ENCODE measurements at regions not wholly inside any gene's neighbourhood (a gene's known extent, or its start where the extent isn't known, plus 50 kb on each side); places are given as distances from the start of the nearest gene placed in this dataset.

GRCh38 chr15:70463453-70463834 lies 299.9 kb downstream of the UACA start:
- TF ChIP-seq, protein P1, sequence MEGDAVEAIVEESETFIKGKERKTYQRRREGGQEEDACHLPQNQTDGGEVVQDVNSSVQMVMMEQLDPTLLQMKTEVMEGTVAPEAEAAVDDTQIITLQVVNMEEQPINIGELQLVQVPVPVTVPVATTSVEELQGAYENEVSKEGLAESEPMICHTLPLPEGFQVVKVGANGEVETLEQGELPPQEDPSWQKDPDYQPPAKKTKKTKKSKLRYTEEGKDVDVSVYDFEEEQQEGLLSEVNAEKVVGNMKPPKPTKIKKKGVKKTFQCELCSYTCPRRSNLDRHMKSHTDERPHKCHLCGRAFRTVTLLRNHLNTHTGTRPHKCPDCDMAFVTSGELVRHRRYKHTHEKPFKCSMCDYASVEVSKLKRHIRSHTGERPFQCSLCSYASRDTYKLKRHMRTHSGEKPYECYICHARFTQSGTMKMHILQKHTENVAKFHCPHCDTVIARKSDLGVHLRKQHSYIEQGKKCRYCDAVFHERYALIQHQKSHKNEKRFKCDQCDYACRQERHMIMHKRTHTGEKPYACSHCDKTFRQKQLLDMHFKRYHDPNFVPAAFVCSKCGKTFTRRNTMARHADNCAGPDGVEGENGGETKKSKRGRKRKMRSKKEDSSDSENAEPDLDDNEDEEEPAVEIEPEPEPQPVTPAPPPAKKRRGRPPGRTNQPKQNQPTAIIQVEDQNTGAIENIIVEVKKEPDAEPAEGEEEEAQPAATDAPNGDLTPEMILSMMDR (IDR thresholded peaks at IDR 0.05) = no peak
- TF ChIP-seq POLR2A (IDR thresholded peaks at IDR 0.05) = no peak
